ENCODE measurements at regions not wholly inside any gene's neighbourhood (a gene's known extent, or its start where the extent isn't known, plus 50 kb on each side); places are given as distances from the start of the nearest gene placed in this dataset.

DNA sequence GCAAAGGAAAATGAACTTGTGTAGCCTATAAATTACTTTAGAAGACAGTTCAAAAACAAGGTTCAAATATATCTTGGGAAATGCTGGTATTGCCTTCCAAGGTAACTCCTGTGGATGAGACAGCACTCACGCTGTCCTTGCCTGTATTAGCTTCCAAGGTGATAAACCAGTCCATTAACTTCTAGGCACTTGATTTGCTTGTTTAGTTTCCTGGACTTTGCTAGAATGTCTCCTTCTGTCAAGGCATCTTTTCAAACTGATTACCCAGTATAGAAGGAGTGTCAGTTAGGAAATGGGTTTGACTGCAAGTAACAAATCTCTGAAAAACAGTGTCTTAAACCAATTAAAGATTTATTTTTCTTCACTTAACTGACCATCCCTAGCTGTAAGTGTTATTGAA is 103.4 kb upstream of the SLC22A23 start:
- DNase-seq (ENCODE audit: low read depth in 4 of 4, low spot score in 3 of 4) = no peak

DNA sequence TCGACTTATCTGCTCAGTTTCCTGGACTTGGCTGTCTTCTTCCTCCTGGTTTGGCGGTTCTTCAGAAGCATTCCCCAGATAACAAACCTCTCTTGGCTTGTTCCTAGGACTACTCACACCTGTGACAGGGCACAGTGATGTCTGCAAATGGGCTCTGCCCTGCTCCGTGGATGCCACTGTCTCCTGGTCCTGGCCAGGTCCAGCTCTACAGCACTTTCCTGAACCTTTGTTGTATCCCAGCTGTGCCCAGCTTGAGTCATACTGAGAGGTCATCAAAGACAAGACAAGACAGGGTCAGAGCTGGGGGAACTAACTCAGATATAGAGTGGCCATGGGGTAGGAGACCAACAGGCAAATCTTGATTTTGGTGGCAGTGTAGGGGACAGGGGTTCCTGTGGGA is 102.7 kb upstream of the SLC22A23 start:
- DNase-seq (ENCODE audit: low read depth in 4 of 4, low spot score in 3 of 4) = no peak

DNA sequence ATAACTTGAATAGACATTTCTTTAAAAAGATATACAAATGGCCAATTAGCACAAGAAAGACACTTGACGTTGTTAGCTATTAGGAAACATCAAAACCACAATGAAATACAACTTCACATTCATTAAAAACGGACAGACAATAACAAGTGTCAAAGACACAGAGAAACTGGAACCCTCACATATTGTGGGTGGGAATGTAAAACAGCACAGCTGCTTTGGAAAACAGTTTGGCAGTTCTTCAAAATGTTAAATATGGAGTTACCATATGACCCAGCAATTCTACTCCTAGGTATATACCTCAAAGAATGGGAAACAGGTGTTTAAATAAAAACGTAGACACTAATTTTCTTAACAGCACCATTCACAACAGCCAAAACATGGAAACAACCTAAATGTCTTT is 100.5 kb upstream of the SLC22A23 start:
- no peak for DNase-seq (ENCODE audit: low read depth in 4 of 4, low spot score in 3 of 4)

DNA sequence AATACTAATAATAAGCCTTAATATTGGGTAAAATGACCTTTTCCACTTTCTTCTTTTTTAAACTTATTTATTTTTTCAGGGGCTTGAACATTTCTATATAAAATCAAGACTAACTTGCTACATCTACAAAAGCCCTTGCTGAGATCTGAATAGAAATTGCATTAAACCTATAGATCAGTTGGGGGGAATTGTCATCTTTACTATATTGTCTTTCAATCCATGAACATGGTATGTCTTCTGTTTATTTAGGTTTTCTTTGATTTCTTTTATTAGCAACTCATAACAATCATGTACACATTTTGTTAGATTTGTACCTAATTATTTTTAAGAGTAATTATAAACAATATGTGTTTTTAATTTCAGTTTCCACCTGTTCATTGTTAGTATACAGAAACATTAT is 96.4 kb upstream of the SLC22A23 start:
- DNase-seq (ENCODE audit: low read depth in 4 of 4, low spot score in 3 of 4) = no peak

DNA sequence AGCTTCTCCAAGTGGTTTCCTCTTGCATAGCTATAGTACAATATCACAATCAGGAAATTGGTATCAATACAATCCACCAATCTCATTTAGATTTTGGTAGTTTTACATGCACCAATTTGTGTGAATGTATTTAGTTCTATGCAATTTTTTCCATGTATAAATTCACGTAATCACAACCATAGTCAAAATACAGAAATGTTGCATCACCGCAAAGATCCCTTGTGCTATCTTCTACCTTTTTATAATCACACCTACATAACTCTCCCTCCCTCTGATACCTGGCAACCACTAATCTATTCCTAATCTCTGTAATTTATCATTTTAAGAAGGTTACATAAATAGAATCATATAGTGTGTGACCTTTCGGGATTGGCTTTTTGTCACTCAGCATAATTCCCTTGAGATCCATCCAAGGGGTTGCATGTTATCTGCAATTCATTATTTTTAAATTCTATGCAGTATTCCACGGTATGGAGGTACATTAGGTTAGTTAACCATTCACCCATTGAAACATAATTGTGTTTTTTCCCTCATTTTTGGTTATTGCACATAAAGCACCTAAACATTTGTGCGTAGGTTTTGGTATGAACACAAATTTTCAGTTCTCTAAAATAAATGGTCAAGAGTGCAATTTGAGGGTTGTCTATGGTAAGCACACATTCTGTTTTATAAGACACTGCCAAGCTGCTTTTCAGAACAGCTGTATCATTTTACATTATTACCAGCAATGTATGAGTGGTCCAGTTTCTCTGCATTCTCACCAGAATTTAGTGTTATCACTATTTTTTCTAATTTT is 95.1 kb upstream of the SLC22A23 start:
- no peak for DNase-seq (ENCODE audit: low read depth in 4 of 4, low spot score in 3 of 4)

DNA sequence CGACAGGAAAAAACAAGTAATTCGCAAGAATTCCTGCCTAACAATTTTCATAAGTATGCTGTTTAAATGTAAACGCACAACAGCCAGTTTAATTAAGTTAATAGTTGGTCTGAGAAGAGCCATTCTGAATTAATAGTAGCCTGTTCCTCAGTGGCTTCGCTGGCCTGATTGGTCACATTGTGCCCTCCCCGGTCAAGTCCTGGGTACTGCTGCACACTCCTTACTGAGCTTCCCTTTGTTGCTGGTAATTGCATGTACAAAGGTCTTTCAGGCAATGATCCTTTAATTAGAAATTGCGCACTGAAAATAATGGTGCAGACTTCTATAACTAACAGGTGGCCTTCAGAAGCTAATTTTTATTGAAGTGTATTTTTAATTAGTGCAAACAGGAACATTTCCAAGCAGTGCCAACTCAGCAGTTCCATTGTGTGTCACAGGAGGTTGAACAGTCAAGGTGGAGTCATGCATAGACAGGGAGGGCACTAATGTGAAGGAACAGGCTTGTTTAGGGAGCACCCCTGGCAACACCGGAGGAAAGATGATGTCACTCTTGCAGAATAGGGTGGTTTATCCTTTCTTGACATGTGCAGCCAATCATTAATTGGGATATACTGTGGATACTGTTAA is 92.6 kb upstream of the SLC22A23 start:
- DNase-seq (ENCODE audit: low read depth in 4 of 4, low spot score in 3 of 4) = no peak

DNA sequence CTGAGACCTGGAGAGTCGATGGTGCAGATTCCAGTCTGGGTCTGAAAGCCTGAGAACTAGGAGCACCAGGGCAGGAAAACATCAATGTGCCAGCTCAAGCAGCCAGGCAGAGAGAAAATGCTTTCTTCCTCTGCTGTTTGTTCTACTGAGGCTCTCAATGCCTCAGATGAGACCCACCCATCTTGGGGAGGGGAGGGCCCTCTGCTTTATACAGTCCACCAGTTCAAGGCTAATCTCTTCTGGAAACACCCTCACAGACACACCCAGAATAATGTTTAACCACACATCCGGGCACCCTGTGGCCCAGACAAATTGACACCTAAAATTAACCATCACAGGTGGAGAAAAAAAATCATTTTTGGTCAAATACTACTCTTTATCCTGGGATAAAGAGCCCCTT is 89.3 kb upstream of the SLC22A23 start:
- DNase-seq (ENCODE audit: low read depth in 4 of 4, low spot score in 3 of 4) = no peak

DNA sequence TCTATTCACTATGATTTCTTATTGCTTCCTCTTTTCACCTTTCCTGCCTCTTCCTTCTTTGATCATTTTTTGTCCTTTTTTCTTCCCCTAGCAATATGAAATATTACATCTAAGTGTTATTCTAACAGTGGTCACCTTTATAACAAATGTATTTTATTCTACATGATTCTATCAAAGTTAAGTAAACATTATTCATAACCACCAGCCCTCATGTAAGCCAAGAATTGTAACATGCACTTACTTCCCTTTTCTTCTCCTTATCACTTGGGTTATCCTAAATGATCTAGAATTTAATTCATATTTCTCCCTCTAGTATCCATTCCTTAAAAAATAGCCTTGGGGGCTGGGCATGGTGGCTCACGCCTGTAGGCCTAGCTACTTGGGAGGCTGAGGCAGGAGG is 88.3 kb upstream of the SLC22A23 start:
- DNase-seq (ENCODE audit: low read depth in 4 of 4, low spot score in 3 of 4) = no peak

DNA sequence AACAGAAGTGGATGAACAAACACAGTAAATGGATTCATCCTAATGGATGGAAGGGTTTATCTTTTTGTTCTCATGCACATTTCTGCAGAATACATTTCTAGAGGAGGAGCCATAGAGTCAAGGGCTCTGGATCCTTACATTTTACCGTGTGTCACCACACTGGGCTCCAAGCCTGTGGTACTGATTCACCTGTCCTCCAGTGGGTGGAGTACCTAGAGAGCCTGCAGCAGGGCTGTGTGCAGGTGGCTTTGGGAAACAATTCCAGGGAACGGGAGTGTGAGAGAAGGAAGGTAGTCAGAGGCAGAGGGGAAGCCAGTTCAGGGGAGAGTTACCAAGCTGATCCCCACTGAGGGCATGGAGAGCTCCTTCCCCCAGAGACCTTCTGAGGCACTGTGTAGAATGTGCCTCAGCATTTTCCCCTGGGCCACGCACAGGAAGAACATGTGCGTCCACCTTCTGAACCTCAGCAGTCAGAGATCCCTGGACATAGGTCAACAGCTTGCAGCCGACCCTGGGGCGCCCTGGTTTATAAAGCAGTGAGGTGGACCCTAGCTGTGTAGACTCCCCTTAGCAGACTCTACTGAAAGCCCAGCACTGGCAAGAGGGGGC is 85.3 kb upstream of the SLC22A23 start:
- no peak for DNase-seq (ENCODE audit: low read depth in 4 of 4, low spot score in 3 of 4)

DNA sequence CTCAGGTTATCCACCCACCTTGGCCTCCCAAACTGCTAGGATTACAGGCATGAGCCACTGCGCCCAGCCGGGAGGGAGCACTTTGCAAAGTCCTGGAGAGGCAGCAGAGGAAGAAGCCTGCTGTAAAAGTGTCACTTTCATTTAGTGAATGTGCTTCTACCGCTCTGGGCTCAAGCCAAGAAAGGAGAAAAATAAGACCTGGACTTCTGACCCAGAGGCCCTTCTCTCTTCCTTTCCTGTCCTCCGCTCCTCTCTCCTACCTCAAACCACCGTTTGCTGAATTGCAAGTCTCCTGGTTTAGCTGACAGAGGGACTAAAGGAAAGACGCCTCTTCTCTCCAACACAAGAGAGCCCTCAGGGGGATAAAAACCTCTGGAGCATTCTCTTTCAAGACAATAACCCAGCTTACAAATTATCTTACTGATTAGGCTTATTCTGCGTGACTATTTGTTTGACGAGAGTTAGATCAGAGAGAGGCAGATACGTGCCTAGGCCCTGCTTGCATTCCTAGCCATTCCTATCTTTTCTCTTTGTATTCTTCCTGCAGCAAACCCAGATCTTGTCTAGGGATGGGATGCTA is 84.2 kb upstream of the SLC22A23 start:
- DNase-seq (ENCODE audit: low read depth in 4 of 4, low spot score in 3 of 4) = no peak

DNA sequence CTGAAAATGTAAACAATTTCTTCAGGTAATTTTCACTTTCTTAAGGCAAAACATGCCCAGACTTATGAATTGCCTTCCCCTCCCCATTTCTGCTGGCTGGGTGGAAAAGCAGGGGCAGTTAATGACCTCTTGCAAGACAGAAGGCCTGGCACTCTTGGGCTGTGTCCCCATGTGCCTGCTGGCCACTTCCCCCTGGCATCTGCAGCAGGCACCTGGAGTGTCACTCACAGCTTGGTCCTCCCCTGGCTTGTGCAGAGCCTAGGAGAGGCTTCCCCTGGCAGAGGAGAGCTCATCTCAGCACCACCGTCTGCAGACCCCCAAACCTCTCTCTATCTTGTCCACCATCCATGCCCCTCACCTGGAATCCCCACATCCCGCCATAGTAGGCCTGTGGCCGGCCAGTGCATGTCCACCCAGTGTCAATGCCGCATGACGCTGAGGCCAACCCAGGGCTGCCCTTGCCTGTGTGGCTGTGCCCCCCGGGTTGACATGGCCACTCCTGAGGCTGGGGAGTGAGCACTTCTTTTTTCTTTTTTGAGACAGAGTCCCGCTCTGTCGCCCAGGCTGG is 83.5 kb upstream of the SLC22A23 start:
- no peak for DNase-seq (ENCODE audit: low read depth in 4 of 4, low spot score in 3 of 4)

DNA sequence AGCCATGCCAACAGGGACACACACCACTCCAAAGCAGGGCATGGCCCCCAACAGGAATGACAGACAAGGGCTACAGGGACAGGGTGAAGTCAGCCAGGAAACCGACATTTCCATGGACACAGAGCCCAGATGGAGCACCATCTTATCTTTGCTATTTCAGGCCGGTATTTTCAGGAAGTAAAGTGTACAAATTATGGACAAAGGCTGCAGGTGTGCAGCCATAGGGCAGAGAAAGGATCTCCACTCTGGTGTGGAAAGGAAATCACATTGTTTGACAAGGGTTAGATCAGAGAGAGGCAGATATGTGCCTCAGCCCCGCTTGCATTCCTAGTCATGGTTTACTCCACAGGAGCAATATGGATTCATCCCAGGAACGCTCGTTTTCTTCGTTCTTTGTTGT is 81.7 kb upstream of the SLC22A23 start:
- DNase-seq (ENCODE audit: low read depth in 4 of 4, low spot score in 3 of 4) = no peak

DNA sequence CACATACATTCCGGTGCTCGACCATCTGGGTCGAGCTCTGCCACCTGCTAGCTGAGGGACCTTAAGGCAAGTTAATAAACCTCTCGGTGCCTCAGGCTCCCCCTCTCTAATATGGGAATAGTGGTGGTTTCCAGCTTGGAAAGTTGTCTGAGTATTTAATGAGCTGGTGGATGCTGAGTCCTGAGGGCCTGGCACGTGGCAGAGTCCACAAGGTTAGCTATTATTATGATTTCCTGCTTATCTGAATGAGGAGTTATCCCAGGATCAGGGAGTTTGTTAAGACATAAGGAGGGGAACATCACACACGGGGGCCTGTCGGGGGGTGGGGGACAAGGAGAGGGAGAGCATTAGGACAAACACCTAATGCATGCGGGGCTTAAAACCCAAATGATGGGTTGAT is 80.1 kb upstream of the SLC22A23 start:
- DNase-seq (ENCODE audit: low read depth in 4 of 4, low spot score in 3 of 4) = no peak

DNA sequence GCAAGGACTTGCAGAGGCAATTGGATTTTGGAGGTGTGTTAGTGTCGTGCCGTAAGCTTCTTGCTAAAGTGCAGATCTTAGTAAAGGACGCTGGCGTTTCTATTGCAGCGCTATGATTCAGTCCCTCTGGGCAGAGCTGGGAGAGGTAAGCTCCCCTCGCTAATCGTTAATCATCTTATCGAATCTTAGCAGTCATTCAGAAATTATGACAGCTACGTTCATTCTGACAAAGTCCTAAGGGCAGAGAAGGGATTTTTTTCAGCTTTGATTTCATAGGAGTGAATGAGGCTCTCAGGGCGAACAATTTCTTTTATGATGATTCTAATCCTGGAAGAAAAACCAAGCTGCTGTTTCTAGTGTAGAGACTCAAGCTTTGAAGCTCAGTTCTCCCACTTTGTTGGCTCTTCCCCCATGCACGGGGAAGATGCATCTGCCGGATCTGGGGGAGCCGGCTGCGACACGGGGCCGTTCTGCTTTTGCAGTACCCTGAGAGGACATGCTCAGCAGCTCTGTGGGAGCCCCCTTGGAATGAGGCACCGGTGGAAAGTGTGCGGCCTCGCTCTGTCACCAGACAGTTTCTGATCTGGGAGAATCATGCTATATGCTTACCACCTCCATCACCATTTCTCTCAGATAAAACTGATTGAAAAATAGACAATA is 79.1 kb upstream of the SLC22A23 start:
- no peak for DNase-seq (ENCODE audit: low read depth in 4 of 4, low spot score in 3 of 4)

DNA sequence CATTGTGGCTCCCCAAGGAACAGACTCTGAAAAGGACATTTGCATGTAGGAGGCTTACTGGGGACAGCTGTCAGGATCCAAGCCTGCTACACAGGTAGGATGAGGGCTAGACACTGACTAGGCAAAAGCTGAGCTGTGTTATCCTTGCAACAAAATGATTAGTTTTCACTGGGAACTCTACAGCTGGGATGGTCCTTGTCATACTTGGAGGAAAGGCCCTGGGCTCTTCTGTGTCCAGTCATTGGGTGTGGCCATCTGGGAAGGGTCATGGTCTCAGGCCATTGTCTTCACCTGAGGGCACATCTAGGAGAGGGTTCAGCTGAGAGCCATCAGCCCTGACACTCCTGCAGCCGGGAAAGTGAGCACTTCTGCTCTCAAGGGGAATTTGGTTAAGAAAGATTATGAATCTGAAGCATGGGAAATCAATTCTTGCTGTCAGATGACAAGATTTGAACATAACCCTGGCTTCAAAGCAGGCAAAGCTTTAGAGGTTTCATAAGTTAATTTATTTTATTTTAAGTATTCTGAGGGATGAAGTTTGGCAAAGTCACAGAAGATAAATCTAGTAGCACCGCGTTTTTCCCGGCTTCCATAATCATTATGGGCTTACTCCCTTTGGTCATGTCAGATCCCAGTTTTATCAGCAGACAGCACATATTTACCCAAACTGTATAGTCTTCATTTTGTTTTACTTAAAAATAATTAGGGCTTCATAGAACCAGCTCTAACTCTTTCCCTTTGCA is 78.4 kb upstream of the SLC22A23 start:
- no peak for DNase-seq (ENCODE audit: low read depth in 4 of 4, low spot score in 3 of 4)

DNA sequence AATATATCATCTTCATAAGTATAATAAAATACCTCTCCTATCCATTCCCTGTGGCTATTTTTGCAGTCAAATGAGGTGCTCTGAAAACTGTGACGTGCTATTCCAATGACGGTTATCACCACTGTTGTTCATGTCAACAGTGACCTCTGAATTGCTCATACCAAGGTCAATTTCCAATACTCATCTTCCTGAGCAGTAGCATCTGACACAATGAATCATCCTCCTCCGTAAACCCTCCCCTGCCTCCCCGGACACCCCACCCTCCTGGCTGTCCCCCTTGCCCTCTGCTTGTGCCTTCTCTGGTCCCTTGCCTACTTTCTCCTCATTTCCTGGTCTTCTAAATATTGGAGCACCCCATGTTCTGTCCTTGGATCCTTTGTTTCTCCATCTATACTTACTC is 77.7 kb upstream of the SLC22A23 start:
- no peak for DNase-seq (ENCODE audit: low read depth in 4 of 4, low spot score in 3 of 4)

DNA sequence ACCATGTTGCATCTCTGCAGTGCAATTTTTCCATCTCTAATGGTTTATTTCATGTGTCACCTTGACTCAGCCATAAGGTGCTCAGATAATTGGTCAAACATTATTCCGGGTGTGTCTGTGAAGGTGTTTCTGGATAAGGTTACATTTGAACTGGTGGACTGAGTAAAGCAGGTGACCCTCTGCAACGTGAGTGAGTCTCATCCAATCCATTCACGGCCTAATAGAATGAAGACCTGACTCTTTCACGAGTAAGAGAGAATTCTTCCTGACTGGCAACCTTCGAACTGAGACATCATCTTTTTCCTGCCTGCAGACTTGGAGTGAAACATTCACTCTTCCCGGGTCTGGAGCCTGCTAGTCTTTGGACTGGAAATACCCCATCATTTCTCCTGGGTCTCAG is 77.1 kb upstream of the SLC22A23 start:
- no peak for DNase-seq (ENCODE audit: low read depth in 4 of 4, low spot score in 3 of 4)

DNA sequence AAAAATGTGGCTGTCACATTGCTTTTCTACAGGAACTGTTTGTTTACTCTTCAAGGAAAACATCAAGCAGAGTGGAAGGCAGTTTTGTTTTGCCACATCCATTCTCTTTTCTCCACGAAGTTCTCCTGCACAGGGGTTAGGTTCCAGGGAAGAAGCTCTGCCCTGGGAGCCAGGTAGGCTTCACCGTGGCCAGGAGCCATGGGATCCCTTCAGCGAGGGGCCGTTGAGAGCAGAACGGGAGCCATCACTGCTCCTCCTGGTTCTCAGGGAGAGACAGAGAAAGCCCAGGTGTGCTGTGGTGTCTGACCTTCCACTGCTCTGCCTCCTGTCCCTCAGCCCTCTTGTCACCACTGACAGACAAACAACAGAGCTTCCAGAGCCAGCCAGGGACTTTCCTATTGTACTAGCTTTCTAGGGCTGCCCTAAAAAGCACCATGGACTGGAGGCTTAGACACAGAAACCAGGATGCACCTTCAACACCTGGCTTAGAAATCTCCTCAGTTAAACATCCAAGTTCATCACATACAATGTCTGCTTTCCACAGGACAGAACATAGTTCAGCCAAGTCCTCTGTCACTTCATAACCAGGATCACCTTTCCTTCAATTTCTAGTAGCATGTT is 75.6 kb upstream of the SLC22A23 start:
- DNase-seq (ENCODE audit: low read depth in 4 of 4, low spot score in 3 of 4) = no peak

DNA sequence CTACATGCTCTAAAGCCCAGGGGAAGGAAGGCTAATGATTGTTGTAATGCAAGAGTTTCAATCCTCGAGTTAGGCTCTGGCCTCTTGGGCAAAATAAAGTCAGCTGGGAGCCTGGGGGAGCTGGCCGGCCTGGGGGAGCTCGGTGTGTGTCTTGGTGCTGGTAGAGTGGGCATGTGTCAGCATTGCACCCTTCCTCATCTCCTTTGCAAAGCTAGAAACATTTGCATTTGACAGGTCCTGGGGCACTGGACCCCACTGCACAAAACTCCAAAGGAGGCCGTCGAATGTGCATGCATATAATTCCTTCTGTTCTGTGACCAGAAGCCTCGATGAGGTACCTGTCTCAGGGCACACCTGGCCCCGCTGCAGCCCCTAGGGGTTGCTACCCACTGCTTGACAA is 74.6 kb upstream of the SLC22A23 start:
- DNase-seq (ENCODE audit: low read depth in 4 of 4, low spot score in 3 of 4) = no peak

DNA sequence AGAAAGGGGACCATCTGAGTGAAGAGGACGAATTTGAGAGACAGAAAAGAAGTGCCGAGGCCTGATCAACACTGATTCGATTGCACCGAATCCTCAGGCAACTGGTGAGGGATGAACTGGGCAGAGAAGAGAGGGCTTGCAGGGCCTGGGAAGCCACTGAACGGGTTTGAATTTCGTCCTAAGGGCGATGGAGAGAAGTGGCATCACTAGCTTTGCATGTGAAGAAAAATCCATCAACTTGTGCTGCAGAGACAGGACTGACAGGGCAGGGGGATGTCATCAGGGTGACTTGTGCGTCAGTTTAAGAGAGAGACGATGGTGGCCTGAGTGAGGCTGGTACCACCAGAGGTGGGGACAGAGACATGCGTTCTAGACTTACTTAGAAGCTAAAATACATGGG is 73.7 kb upstream of the SLC22A23 start:
- DNase-seq (ENCODE audit: low read depth in 4 of 4, low spot score in 3 of 4) = no peak

Measured in left renal pelvis (tissue), 4 donors.